HG03565 (cell line): ENCODE measurements at regions not wholly inside any gene's neighbourhood (a gene's known extent, or its start where the extent isn't known, plus 50 kb on each side); places are given as distances from the start of the nearest gene placed in this dataset.
A peak's percentile ranks its signal among the peaks of the same experiment; 100 is the strongest.
"Not testable (repeated sequence)": the region's sequence is repeated elsewhere in the genome, so short reads cannot be mapped to it uniquely, and the experiment has no call there.

ENCODE experiments used
- ATAC-seq: cut with Tn5 transposase; IDR thresholded peaks from one replicate; pipeline ENCODE4 v1.9.1; 2021; ENCODE audit warnings: mild to moderate bottlenecking, moderate library complexity; ENCODE audit not compliant: unreplicated experiment

DNA sequence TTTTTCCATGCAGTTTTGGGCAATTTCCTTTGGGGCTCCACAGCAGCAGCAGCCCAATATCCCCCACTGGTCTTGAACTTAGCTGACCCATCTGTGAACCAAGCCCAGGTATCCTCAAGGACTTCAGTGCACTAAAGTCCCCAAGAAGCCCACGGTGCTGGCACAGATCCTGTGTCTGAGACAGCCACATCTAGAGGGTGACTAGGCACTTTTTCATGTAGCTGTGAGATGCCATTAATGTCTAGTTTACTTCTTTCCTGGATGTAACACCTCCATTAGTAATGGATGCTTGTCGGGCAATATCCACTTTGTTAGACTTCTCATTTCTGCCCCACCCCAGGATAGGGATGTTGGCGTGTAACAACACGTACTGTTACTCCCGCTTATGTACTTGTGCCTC, 117.9 kb downstream of the GPCPD1 start:
- ATAC-seq = no peak

DNA sequence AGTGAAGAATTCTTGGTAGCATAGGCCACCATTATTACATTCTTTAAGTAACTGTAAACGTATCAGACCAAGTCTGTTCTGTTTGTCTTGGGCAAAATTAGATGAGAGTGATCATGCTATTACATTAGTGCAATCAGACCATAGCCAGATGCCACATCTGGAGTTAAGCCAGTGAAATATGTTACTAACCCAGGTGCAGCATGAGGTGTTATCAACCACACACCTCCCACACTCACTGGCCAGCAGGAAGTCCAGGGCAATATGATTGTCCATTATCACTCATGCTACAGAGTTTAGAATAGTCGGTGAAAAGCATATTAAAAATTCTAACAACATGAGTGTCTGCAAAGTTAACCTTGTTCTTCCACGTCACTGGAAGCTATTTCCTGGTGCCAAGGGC, 119.4 kb downstream of the GPCPD1 start:
- ATAC-seq = no peak

DNA sequence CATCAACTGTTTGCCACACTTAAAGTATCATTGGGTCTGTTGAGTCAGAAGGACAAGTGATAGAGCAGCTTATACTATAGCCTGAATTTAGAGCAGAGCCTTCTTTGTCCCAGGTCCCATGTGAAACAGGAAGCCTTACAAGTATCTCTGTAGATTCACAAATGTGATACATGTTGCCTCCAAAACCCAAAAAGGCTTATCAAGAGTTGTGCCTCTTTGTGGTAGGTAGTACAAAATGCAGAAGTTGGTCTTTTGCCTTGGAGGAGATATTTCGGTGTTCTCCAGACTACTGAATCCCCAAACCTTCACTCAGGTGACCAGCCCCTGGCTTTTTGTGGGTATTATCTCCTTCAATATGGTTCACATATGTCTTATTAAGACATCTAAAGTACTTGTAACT, 121.2 kb downstream of the GPCPD1 start:
- ATAC-seq = no peak

DNA sequence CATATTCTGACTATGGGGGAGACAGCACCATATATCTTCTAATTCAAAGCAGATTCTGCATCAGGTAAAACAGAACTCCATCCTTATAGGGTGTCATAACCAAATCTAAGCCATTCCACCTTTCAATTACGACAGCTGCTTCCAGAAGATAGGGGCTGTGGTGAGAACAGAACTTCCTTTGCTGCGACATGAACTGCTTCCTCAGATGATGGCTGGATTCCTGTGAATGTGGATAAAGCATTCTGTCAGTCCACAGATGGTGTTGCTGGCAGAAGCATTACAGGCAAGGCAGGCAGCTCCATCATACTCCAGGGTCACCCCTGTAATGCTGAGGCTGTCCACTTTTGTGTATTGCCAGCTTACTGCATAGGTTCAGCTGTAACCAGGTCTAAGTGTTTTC, 122.0 kb downstream of the GPCPD1 start:
- no peak for ATAC-seq

DNA sequence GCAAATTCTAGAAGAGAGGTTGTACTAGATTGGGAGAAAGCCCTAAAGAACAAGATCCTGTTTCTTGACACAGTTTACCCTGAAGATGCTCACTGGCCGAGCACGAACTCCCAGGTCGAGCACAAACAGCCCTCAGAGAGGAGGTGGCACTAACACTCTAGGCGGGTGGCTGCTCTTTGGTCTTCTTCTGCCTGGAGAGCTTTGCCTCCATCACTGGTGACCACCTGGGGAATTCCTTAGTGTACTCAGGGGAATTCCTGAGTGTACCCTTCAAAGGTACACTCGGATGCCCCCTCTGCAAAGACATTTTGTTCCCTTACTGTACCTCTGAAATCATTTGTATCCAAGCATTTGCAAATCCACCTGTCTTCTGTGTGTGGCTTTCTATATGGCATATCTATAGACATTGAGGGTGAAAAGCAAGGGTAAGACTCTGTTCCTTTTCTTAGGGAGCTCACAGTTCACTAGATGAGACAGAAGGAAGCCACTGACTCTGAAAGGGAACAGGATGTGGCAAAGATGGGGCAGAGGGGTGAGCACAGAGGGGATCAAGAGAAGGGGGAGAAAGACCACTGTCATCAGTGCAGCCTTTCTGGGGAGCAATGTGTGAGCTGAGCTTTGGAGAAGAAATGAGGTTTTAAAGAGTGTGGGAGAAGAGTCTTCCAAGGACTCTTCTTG, 124.3 kb downstream of the GPCPD1 start:
- ATAC-seq = no peak

DNA sequence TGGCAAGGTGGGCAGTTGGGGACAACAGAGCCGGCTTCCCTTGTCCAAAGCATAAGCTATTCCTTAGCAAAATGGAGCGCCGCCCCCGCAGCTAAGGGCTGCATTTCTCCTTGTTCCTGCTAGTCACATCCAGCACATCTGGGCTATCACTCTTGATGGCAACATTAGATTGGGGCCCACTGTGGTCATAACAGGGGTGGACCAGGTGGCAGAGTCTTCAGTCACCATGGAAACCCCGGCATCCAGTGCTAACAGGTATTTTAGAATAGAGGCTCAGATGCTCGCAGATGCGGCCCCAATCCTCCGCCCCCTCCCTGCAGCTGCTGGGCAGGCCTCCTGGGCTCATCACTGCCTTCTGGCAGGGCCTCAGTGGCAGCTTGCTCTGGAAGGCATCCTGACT, 125.9 kb downstream of the GPCPD1 start:
- ATAC-seq = no peak

DNA sequence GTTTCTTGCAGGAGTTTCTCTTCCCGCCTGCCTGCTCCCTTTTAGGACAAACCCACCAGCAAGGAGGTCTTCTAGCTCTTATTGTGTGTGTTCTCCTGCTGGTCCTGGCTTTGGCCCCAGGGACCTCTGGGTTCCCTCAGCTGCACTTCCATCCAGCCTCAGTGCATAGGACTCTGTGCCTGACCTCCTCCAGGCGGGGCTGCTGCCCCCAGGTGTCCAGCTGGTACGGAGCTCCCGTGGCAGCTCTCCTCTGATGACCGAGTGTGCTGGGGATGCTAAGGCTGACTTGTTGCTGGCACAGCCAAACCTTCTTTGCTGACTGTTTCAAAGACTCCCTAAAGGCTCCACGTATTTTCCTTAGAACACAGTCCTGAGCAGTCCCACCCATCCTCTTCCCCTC, 126.5 kb downstream of the GPCPD1 start:
- no peak for ATAC-seq

DNA sequence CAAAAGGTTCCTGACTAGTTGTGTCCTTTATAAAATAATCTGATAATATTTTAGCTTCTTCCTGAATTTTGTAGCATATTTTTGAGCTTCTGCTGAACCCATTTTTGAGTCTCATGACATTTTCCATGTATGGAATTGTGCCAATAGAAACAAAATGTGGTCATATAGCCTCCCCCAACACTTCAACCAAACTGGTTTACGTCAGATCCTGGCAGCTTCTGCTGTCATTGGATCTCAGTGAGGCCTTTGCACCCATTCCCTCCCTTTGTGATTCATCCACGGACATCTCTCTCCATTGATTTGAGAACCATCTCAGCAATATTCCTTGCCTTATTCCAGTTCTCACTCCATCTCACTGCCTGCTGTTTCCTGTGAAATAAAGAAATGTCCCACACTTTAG, 128.0 kb downstream of the GPCPD1 start:
- no peak for ATAC-seq

DNA sequence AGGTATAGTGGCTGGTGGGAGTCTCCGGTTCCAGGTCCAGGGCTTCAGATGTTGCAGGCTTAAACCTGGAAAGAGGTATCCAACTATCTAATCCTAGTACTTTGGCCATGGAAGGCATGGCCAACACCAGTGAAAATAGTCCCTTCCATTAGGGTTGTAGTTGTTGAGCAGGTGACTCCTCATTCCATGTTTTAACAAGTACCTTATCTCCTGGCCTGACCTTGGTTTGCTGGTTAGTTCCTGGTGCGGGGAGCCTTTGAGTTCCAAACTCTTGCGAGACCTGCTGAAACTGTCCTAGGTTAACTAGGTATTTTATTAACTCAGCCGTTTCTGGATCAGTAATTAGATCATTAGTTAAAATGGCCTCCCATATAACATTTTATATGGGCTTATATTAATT, 128.9 kb downstream of the GPCPD1 start:
- no peak for ATAC-seq

DNA sequence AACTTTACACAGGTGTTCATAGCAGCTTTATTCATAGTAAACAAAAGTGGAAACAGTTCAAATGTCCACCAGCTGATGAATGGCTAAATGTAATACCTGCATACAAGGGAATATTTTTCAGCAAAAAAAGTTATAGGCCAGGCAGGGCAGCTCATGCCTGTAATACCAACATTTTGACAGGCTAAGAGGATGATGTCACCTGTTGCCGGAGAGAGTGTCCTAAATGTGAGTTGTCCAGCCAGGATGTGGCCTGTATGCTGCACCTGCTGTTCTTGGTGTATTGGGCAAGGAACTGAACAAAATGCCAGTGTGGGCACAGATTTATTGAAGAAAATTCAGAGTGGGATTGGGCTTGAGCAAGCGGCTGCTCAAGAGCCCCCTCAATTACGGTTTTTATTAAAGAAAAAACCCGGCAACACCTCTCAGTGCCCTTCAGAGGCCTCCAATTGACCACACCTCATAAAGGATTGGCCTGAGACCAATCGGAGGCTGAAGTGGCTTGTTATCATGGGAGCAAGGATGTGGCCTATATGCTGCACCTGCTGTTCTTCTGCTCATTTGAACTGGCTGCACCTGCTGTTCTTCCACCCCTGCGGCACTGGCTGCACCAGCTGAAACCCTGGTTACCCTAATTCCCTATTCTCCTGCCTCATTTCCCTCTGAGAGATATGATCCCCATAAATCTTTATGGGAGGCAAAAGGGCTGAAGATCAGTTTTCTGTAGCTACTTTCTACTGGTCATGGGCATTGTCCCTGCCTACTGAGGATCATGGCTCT, 129.8 kb downstream of the GPCPD1 start:
- ATAC-seq = peak; percentile 53

DNA sequence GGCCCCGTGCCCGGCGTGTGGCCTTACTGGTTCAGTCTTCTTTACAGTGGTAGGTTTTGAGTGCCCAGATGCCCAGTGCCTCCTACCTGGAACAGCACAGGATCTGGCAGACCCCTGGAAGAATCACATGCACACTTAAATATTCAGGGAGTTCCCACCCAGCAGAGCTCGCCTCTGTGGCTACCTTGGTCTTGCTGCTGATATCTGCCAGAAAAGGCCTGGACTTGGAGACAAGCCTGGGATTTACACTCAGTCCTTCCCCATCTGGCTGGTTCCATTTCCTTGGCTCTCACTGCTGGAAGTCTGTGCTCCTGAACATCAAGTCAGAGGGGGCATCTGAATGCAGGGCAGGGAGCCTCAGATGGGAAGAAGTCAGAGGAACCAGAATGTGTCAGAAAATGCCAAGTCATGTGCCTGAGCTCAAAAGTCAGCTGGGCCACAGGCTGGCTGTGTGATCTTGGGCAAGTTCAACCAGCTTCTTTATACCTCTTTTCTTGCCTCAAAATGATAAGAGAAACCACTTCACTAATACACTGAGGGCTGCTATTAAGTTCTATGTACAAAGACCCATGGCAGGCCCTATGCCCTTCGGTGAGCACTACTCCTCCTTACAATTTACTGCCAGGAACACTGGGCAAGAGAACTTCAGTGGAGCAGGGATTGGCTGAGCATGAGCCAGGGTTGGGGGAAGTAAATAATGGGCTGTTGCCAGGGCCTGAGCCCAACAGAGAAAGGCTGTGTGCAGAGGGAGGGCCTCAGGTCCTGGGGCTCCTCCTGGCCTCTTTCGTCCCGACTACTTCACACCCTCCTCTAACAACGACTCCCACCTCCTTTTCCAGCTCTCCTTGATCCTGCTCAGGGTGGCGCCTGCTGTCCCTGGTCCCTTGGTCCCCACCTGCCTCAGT, 135.9 kb downstream of the GPCPD1 start:
- no peak for ATAC-seq

DNA sequence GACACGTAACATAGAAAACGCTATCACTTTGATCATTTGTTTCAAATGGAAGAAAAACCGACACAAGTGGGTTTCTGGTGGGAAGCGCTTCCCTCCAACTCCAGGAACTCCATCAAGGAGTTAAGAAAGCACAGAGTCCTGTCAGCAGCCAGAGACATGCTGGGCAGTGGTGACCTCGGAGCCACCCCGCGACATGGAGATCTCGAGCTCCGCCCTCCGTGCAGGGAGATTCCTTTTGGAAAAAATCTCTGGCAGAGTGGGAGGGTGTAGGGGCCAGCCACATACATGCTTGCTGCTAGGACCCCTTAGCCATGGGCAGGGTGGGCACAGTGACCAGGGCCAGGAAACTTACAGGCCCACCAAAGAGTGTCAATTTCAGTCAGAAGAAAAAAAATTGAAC, 138.9 kb downstream of the GPCPD1 start:
- ATAC-seq = not testable (repeated sequence)

DNA sequence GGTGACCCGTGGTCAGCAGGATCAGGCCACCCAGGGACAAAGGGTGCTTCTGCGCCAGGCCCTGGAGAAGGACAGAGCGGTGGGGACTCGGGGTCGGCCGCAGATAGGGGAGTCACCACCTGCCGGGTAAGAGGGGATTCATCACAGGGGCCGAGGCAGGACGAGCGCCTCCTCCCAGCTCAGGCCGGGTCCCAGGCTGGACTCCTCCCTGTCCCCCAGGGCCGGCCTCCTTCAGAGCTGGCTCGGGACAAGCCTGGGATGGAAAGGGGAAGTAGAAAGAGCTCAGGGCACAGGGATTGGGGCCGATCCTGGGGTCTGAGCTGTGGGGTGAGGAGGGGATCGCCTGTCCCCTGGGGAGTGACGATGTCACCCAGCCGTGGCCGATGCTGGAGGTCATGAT, 139.4 kb downstream of the GPCPD1 start:
- no peak for ATAC-seq

DNA sequence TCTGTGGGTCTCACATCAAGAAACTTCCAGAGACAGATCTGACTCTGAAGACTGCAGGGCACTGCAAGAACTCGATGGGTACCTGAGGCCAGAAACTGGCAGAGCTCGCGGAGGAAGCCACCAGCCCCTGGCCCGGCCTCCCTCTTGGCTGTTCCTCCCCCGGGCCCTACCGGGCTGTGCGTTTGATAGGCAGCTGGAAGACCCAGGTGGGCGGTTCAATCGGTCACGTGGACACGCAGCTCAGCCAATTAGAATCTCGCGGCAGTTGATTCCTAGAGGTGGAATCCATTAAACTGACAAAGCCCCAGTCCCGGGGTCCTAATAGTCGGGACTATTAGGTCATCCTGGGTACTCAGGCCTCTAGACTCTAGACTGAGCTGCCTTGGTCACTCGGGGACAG, 139.9 kb downstream of the GPCPD1 start:
- ATAC-seq = no peak

DNA sequence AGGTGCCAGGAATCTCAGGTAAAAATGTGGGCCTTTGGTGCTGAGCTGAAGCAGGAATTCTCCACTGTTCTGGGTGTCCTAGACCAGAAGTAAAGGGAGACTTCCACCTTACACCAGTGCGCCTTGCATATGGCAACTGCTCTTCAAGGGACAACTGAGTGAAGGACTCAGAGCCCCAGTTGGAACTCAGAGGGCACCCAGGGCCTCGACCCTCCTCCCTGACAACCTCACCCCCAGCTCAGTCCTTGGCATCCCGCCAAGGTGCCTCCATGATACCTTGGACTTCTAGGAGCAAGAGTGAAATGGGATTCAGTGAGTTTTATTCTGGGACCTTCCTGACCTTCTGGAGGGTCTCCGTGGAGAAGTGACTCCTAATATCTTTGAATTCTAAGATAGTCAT, 140.3 kb downstream of the GPCPD1 start:
- no peak for ATAC-seq

DNA sequence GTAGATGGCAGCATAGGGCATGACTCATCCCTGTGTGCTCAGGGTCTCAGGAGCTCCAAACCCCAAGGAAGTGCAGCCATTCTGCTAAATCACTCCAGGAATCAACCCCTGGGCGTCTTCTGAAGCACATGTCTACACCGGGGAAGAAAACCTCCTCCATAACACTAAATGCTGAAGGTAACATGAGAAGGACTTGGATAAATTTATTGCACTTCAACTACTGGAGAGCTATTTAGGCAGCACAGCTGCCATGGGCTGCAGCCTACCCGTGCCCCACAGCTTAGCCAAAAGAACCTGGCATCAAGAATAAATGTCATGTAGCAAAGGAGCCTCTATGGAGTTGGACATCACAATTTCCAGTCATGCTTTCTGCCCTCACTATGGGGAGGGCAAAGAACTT, 141.7 kb downstream of the GPCPD1 start:
- no peak for ATAC-seq

DNA sequence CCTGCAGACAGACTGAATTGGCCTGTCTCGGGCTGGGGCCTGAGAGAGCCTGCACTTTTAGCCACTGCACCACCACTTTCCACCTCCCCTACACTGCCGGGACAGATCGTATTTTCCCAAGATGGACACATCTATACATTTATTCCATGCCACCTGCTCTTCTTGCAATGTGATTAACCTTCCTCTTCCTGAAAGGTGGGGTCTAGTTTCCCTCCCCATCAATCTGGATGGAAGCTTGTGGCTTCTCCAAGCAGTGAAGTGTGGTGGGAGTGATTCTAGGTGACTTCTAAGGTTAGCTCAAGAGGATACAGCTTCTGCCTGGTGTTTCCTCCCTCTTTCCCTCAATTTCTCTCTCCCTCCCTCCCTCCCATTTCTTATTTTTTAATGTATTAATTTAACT, 143.7 kb downstream of the GPCPD1 start:
- no peak for ATAC-seq

DNA sequence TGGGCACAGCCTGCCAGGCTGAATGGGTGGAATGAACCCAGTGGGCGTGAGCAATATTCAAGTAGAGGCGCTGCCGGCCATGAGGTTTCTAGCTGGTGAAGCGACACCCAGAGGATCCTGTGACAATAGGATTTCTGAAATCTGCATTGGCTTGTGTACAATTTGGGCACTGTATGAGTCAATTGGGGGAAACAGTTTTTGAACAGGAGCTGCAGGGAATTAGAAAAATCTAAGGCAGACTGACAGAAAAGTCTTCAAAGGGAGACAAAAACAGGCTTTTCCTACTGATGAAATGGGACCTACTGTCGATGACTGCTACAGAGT, 145.2 kb downstream of the GPCPD1 start:
- ATAC-seq = no peak

DNA sequence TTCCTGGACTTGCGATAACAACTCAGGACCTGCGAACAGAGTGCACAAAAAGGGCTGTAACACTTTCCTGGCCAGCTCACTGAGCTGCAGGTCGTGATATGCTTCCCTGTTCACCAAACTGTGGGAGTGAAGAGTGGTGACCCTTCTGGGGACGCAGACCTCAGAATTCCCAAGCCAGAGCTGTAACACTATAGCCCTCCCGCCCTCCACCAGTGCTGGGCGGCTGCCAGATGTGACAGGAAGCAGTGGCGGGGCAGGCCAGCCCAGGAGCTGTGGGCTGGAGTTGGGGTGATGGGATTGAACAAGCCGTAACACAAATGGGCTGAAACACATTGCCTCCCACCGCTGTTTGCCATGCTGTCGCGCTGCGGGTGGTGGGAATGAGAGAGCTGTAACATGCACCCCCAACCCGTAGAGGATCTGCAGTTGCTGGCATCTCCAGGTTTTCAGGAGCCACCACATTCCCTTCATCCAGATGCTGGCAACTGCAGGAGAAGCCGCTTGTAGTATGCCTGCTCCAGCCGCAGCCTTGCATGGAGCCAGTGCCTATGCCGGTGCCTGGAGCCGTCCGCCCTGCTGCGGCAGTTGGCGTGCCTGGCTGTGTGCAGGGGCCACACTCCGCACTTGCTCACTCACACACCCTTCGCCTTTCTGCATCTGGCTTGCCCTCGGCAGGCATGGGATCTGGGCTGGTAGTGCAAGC, 145.8 kb downstream of the GPCPD1 start:
- ATAC-seq = no peak

DNA sequence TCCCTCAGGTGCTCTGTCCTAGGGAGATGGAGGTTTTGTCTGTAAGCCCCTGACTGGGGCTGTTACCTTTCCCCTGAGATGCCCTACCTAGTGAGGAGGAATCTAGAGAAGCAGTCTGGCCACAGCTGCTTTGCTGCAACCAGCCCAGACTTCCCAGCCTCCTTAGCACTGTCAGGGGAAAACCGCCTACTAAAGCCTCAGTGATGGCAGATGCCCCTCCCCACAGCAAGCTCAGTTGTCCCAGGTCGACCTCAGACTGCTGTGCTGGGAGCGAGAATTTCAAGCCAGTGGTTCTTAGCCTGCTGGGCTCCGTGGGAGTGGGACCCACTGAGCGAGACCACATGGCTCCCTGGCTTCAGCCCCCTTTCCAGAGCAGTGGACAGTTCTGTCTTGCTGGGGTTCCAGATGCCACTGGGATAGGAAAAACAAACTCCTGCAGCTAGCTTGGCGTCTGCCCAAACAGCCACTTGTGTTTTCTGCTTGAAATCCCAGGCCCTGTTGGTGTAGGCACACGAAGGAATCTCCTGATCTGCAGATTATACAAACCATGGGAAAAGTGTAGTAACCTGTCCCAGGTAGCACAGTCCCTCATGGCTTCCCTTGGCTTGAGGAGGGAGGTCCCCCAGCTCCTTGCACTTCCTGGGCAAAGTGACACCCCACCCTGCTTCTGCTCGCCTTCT, 146.4 kb upstream of the PROKR2 start:
- no peak for ATAC-seq

DNA sequence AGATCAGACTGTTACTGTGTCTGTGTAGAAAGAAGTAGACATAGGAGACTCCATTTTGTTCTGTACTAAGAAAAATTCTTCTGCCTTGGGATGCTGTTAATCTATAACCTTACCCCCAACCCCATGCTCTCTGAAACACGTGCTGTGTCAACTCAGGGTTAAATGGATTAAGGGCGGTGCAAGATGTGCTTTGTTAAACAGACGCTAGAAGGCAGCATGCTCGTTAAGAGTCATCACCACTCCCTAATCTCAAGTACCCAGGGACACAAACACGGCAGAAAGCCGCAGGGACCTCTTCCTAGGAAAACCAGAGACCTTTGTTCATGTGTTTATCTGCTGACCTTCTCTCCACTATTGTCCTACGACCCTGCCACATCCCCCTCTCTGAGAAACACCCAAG, 137.0 kb upstream of the PROKR2 start:
- not testable (repeated sequence) for ATAC-seq
